ENCODE measurements at regions not wholly inside any gene's neighbourhood (a gene's known extent, or its start where the extent isn't known, plus 50 kb on each side); places are given as distances from the start of the nearest gene placed in this dataset.

- Histone ChIP-seq H3F3A (ENCODE audit: insufficient read depth, low read length) (no peaks in the 10 kb centered on the region), H4K20me1 (ENCODE audit: insufficient read depth, low read length) (no peaks in the 10 kb centered on the region), H2AFZ (ENCODE audit: low read length) (no peak overlapping the region), H3K79me2 (ENCODE audit: low read length) (no peaks in the 10 kb centered on the region), H3K27ac (ENCODE audit: low read length) (no peak overlapping the region), H3K9me3 (replicated peaks; ENCODE audit: insufficient read depth, low read length) (no peaks in the 10 kb centered on the region), H3K9me2 (replicated peaks; ENCODE audit: insufficient read depth, low read length) (no peaks in the 10 kb centered on the region), H3K4me3 (ENCODE audit: low read length) (no peak overlapping the region), H3K4me1 (ENCODE audit: low read length) (no peaks in the 10 kb centered on the region), H3K9ac (ENCODE audit: low read length) (no peak overlapping the region), H3K27me3 (replicated peaks; ENCODE audit: insufficient read depth, low read length) (no peaks in the 10 kb centered on the region), H3K36me3 (replicated peaks; ENCODE audit: insufficient read depth, low read length) (no peaks in the 10 kb centered on the region), H3K4me2 (ENCODE audit: low read depth, low read length) (no peak overlapping the region)
- DNase-seq, result no peak
- TF ChIP-seq EZH2phosphoT487 (IDR thresholded peaks at IDR 0.05; ENCODE audit: low read length) (no peak), EZH2 (optimal IDR thresholded peaks at IDR 0.05; ENCODE audit: low read depth, low read length) (no peak), CTCF (IDR thresholded peaks at IDR 0.05; ENCODE audit: low read length) (no peak)
Measured at GRCh38 chr7:21191321-21192073, 236.4 kb upstream of the SP4 start.

GRCh38 chr7:21192657-21193056 lies 235.2 kb upstream of the SP4 start:
- Histone ChIP-seq H3K9me3 (replicated peaks; ENCODE audit: insufficient read depth, low read length) (no peaks in the 10 kb centered on the region), H3K4me2 (ENCODE audit: low read depth, low read length) (no peak overlapping the region), H3K36me3 (replicated peaks; ENCODE audit: insufficient read depth, low read length) (no peaks in the 10 kb centered on the region), H3K4me1 (ENCODE audit: low read length) (no peaks in the 10 kb centered on the region), H3F3A (ENCODE audit: insufficient read depth, low read length) (no peaks in the 10 kb centered on the region), H3K27ac (ENCODE audit: low read length) (no peak overlapping the region), H4K20me1 (ENCODE audit: insufficient read depth, low read length) (no peaks in the 10 kb centered on the region), H3K27me3 (replicated peaks; ENCODE audit: insufficient read depth, low read length) (no peaks in the 10 kb centered on the region), H3K9ac (ENCODE audit: low read length) (no peak overlapping the region), H2AFZ (ENCODE audit: low read length) (no peak overlapping the region), H3K79me2 (ENCODE audit: low read length) (no peaks in the 10 kb centered on the region), H3K9me2 (replicated peaks; ENCODE audit: insufficient read depth, low read length) (no peaks in the 10 kb centered on the region), H3K4me3 (ENCODE audit: low read length) (no peak overlapping the region)
- TF ChIP-seq EZH2phosphoT487 (IDR thresholded peaks at IDR 0.05; ENCODE audit: low read length), result no peak
- TF ChIP-seq CTCF (IDR thresholded peaks at IDR 0.05; ENCODE audit: low read length), result no peak
- no peak for TF ChIP-seq EZH2 (optimal IDR thresholded peaks at IDR 0.05; ENCODE audit: low read depth, low read length)
- DNase-seq, result no peak

GRCh38 chr7:21193895-21194294 lies 234.0 kb upstream of the SP4 start:
- Histone ChIP-seq H3F3A (ENCODE audit: insufficient read depth, low read length) (no peaks in the 10 kb centered on the region), H3K4me1 (ENCODE audit: low read length) (no peaks in the 10 kb centered on the region), H3K9me3 (replicated peaks; ENCODE audit: insufficient read depth, low read length) (no peaks in the 10 kb centered on the region), H4K20me1 (ENCODE audit: insufficient read depth, low read length) (no peaks in the 10 kb centered on the region), H3K79me2 (ENCODE audit: low read length) (no peaks in the 10 kb centered on the region), H3K4me3 (ENCODE audit: low read length) (no peak overlapping the region), H3K27ac (ENCODE audit: low read length) (no peak overlapping the region), H3K36me3 (replicated peaks; ENCODE audit: insufficient read depth, low read length) (no peaks in the 10 kb centered on the region), H3K9me2 (replicated peaks; ENCODE audit: insufficient read depth, low read length) (no peaks in the 10 kb centered on the region), H3K9ac (ENCODE audit: low read length) (no peak overlapping the region), H3K4me2 (ENCODE audit: low read depth, low read length) (no peak overlapping the region), H3K27me3 (replicated peaks; ENCODE audit: insufficient read depth, low read length) (no peaks in the 10 kb centered on the region), H2AFZ (ENCODE audit: low read length) (no peak overlapping the region)
- DNase-seq, result no peak
- TF ChIP-seq EZH2phosphoT487 (IDR thresholded peaks at IDR 0.05; ENCODE audit: low read length), result no peak
- TF ChIP-seq EZH2 (optimal IDR thresholded peaks at IDR 0.05; ENCODE audit: low read depth, low read length), result no peak
- no peak for TF ChIP-seq CTCF (IDR thresholded peaks at IDR 0.05; ENCODE audit: low read length)

Data from MM.1S (cell line).